ENCODE measurements at regions not wholly inside any gene's neighbourhood (a gene's known extent, or its start where the extent isn't known, plus 50 kb on each side); places are given as distances from the start of the nearest gene placed in this dataset.
"Not testable (repeated sequence)": the region's sequence is repeated elsewhere in the genome, so short reads cannot be mapped to it uniquely, and the experiment has no call there.

DNA sequence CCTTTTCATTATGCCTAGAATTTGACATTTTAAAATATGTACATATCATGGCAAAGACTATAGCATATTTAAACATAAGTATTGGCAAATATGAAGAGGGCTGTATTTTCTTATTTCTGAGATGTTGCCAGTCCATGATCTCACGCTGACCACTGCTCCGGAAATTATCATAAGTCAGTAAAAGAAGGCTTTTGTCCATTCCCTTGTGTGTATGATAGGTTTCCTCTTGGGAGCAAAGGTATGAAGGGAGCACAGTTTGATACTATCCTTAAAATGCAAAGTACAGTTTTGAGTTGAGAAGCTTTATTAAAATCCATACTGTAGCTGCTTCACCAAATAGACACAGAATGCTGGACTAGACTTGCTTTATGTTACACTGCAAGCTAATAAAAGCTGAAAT is 52.6 kb upstream of the AGA start:
- DNase-seq = no peak
- Histone ChIP-seq H3K27me3 (ENCODE audit: insufficient read depth, low read length, poor library complexity) (no peaks in the 10 kb centered on the region), H3K79me2 (ENCODE audit: insufficient read depth, low read length) (no peaks in the 10 kb centered on the region), H4K20me1 (ENCODE audit: insufficient read depth, low read length) (no peaks in the 10 kb centered on the region), H3K9me3 (ENCODE audit: insufficient read depth, low read length, severe bottlenecking) (no peaks in the 10 kb centered on the region), H2AFZ (ENCODE audit: low read depth, low read length) (no peak overlapping the region), H3K4me2 (ENCODE audit: insufficient read depth, low read length) (no peak overlapping the region), H3K9ac (ENCODE audit: low read depth, low read length) (no peak overlapping the region), H3K4me3 (ENCODE audit: low read depth in 1 of 2, low read length in 2 of 2) (no peak overlapping the region), H3K4me1 (ENCODE audit: insufficient read depth, low read length) (no peaks in the 10 kb centered on the region), H3K27ac (ENCODE audit: low read length) (no peak overlapping the region), H3K36me3 (ENCODE audit: insufficient read depth, low read length) (no peaks in the 10 kb centered on the region)
- TF ChIP-seq CTCF (IDR thresholded peaks at IDR 0.05; ENCODE audit: borderline replicate concordance, extremely low read depth, low read length, poor library complexity, severe bottlenecking) (no peak), EZH2 (IDR thresholded peaks at IDR 0.05; ENCODE audit: borderline replicate concordance, low read depth, low read length, severe bottlenecking) (no peak)
- no peak for ATAC-seq (ENCODE audit: insufficient read depth, low read depth)

DNA sequence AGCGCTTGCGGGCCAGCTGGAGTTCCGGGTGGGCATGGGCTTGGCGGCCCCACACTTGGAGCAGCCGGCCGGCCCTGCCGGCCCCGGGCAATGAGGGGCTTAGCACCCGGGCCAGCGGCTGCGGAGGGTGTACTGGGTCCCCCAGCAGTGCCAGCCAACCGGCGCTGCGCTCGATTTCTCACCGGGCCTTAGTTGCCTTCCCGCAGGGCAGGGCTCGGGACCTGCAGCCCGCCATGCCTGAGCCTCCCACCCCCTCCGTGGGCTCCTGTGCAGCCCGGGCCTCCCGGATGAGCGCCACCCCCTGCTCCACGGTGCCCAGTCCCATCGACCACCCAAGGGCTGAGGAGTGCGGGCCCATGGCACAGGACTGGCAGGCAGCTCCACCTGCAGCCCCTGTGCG is 53.4 kb upstream of the AGA start:
- not testable (repeated sequence) for ATAC-seq (ENCODE audit: insufficient read depth, low read depth); DNase-seq; H3K4me2 ChIP-seq (ENCODE audit: insufficient read depth, low read length); H3K9me3 ChIP-seq (ENCODE audit: insufficient read depth, low read length, severe bottlenecking); H3K9ac ChIP-seq (ENCODE audit: low read depth, low read length); H3K79me2 ChIP-seq (ENCODE audit: insufficient read depth, low read length); H4K20me1 ChIP-seq (ENCODE audit: insufficient read depth, low read length); H3K36me3 ChIP-seq (ENCODE audit: insufficient read depth, low read length); H2AFZ ChIP-seq (ENCODE audit: low read depth, low read length); H3K4me3 ChIP-seq (ENCODE audit: low read depth in 1 of 2, low read length in 2 of 2); H3K27me3 ChIP-seq (ENCODE audit: insufficient read depth, low read length, poor library complexity); H3K4me1 ChIP-seq (ENCODE audit: insufficient read depth, low read length); H3K27ac ChIP-seq (ENCODE audit: low read length)

GRCh38 chr4:177499537-177499936 is 57.3 kb upstream of the AGA start:
- H3K9ac ChIP-seq (ENCODE audit: low read depth, low read length) = no peak overlapping the region
- H3K79me2 ChIP-seq (ENCODE audit: insufficient read depth, low read length) = no peaks in the 10 kb centered on the region
- H2AFZ ChIP-seq (ENCODE audit: low read depth, low read length) = no peak overlapping the region
- no peak for TF ChIP-seq EZH2 (IDR thresholded peaks at IDR 0.05; ENCODE audit: borderline replicate concordance, low read depth, low read length, severe bottlenecking)
- TF ChIP-seq CTCF (IDR thresholded peaks at IDR 0.05; ENCODE audit: borderline replicate concordance, extremely low read depth, low read length, poor library complexity, severe bottlenecking) = no peak
- DNase-seq = no peak
- no peak overlapping the region for H3K4me3 ChIP-seq (ENCODE audit: low read depth in 1 of 2, low read length in 2 of 2)
- no peaks in the 10 kb centered on the region for H3K36me3 ChIP-seq (ENCODE audit: insufficient read depth, low read length)
- H3K27me3 ChIP-seq (ENCODE audit: insufficient read depth, low read length, poor library complexity) = no peaks in the 10 kb centered on the region
- H3K27ac ChIP-seq (ENCODE audit: low read length) = no peak overlapping the region
- no peaks in the 10 kb centered on the region for H3K4me1 ChIP-seq (ENCODE audit: insufficient read depth, low read length)
- no peaks in the 10 kb centered on the region for H3K9me3 ChIP-seq (ENCODE audit: insufficient read depth, low read length, severe bottlenecking)
- ATAC-seq (ENCODE audit: insufficient read depth, low read depth) = no peak
- no peak overlapping the region for H3K4me2 ChIP-seq (ENCODE audit: insufficient read depth, low read length)
- no peaks in the 10 kb centered on the region for H4K20me1 ChIP-seq (ENCODE audit: insufficient read depth, low read length)

DNA sequence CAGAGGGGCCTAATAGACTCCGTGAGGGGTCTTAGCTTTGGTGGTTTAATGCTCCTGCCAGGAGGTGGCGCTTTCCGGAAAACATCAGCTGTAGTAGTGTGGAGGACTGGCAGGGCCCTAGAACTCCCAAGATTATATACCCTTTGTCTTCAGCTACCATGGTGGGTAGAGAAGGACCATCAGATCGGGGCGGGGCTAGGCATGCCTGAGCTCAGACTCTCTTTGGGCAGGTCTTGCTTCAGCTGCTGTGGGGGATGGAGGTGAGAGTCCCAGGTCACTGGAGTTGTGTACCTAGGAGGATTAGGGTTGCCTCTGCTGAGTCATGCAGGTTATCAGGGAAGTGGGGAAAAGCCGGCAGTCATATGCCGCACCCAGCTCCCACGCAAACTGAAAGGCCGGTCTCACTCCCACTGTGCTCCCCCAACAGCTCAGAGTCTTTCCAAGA is 63.0 kb upstream of the AGA start:
- Histone ChIP-seq H3K4me1 (ENCODE audit: insufficient read depth, low read length) (no peaks in the 10 kb centered on the region), H3K4me3 (ENCODE audit: low read depth in 1 of 2, low read length in 2 of 2) (no peak overlapping the region), H3K36me3 (ENCODE audit: insufficient read depth, low read length) (no peaks in the 10 kb centered on the region), H3K27ac (ENCODE audit: low read length) (no peak overlapping the region), H3K4me2 (ENCODE audit: insufficient read depth, low read length) (no peak overlapping the region), H4K20me1 (ENCODE audit: insufficient read depth, low read length) (no peaks in the 10 kb centered on the region), H2AFZ (ENCODE audit: low read depth, low read length) (no peak overlapping the region), H3K9ac (ENCODE audit: low read depth, low read length) (no peak overlapping the region), H3K27me3 (ENCODE audit: insufficient read depth, low read length, poor library complexity) (no peaks in the 10 kb centered on the region), H3K9me3 (ENCODE audit: insufficient read depth, low read length, severe bottlenecking) (no peaks in the 10 kb centered on the region), H3K79me2 (ENCODE audit: insufficient read depth, low read length) (no peaks in the 10 kb centered on the region)
- TF ChIP-seq CTCF (IDR thresholded peaks at IDR 0.05; ENCODE audit: borderline replicate concordance, extremely low read depth, low read length, poor library complexity, severe bottlenecking) (peak; percentile 37), EZH2 (IDR thresholded peaks at IDR 0.05; ENCODE audit: borderline replicate concordance, low read depth, low read length, severe bottlenecking) (no peak)
- peak; percentile 49; the same call in 1 of the 3 replicates for ATAC-seq (ENCODE audit: insufficient read depth, low read depth)
- peak; percentile 9 for DNase-seq
